NB4 (cell line): ENCODE measurements at regions not wholly inside any gene's neighbourhood (a gene's known extent, or its start where the extent isn't known, plus 50 kb on each side); places are given as distances from the start of the nearest gene placed in this dataset.

Experiments used
- DNase-seq: peaks from one replicate; pipeline ENCODE4 v3.0.0; 2010; ENCODE audit warnings: low read depth
- H3K4me3 ChIP-seq: one replicate; pipeline ENCODE4 v1.5.1; 2011; ENCODE audit warnings: mild to moderate bottlenecking, low read depth, low read length, moderate library complexity
- CTCF ChIP-seq: IDR thresholded peaks from one replicate; pipeline ENCODE4 v1.5.1; 2012; ENCODE audit warnings: low read depth, low read length
- MYC ChIP-seq: IDR thresholded peaks from 2 replicates; pipeline ENCODE4 v1.6.1; 2011; ENCODE audit warnings: low read depth, low read length
- POLR2A ChIP-seq: IDR thresholded peaks from 2 replicates; pipeline ENCODE4 v1.6.1; 2011; ENCODE audit warnings: mild to moderate bottlenecking; ENCODE audit not compliant: insufficient read length; ENCODE audit errors: extremely low read depth
- TF ChIP-seq, protein P1 (sequence below): IDR thresholded peaks from 2 replicates; pipeline ENCODE4 v1.6.1; 2011; ENCODE audit warnings: low read depth, low read length

- no peak for DNase-seq
- no peak for TF ChIP-seq CTCF
- TF ChIP-seq POLR2A: no peak
- TF ChIP-seq, protein P1, sequence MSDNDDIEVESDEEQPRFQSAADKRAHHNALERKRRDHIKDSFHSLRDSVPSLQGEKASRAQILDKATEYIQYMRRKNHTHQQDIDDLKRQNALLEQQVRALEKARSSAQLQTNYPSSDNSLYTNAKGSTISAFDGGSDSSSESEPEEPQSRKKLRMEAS: no peak
- TF ChIP-seq MYC: no peak
- H3K4me3 ChIP-seq: no peak overlapping the region
Measured at GRCh38 chr10:55203319-55203718, 402.3 kb upstream of the PCDH15 start.

DNA sequence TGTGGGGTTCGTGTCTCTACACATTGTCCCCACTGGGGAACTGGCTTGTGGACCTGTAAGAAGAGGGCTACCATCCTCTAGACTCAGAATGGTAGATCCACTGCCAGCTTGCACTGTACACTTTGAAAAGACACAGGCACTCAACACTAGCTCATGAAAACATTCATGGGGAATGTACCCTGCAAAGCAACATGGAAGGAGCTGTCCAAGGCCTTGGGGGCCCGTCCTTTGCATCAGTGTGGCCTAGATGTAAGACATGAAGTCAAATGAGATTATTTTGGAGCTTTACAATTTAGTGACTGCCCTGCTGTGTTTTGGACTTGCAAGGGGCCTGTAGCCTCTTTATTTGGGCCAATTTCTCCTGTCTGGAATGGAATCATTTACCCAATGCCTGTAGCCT is 399.0 kb upstream of the PCDH15 start:
- TF ChIP-seq POLR2A: no peak
- TF ChIP-seq, protein P1: no peak
- TF ChIP-seq MYC: no peak
- no peak for TF ChIP-seq CTCF
- DNase-seq: peak; percentile 14
- no peak overlapping the region for H3K4me3 ChIP-seq

GRCh38 chr10:55191236-55191860 is 390.3 kb upstream of the PCDH15 start:
- DNase-seq: no peak
- TF ChIP-seq, protein P1: no peak
- TF ChIP-seq POLR2A (no peak), CTCF (no peak), MYC (no peak)
- H3K4me3 ChIP-seq: no peak overlapping the region

DNA sequence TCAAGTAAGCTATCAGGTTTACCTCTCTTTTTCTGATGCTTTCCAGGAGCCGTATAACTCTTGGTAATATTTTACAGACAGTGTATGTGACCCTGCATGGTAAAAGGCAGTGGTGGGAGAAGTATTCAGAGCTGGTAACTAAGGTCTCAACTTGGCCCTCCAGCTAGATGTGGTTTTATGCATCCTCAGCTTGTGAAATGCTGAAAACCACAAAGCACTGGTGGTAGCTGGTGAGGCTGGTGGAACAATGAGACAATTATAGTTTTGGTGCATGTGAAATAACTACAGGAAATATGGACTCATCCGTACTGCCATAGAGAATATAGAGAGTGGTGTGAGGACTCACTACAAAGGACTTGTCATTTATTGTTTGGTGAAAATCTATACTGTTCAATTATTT is 383.0 kb upstream of the PCDH15 start:
- peak; percentile 94 for DNase-seq
- TF ChIP-seq CTCF (no peak), MYC (peak; percentile 88)
- TF ChIP-seq, protein P1: peak; percentile 77

DNA sequence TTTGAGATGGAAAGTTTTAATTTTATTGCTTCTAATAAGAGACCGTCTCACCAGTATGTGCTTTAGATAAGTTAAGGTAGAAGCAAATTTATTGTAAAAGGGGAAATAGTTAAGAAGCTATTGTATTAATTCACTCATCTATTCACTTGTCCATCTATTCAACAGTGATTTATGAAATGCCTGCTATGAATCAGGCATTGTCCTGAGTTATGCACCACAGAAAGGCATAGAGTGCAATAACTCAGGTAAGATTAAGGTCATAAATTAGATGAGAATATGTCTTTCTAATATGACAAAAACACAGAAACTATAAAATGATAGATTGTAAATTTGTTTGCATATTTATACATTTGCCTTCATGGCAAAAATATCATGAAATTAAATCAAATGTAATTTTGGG is 379.3 kb upstream of the PCDH15 start:
- DNase-seq: no peak
- no peak overlapping the region for H3K4me3 ChIP-seq
- TF ChIP-seq CTCF: no peak
- TF ChIP-seq MYC: no peak
- TF ChIP-seq, protein P1: no peak
- TF ChIP-seq POLR2A: no peak

More for the DNA sequence above, 383.0 kb upstream of the PCDH15 start:
- H3K4me3 ChIP-seq: no peak overlapping the region
